ENCODE measurements at regions not wholly inside any gene's neighbourhood (a gene's known extent, or its start where the extent isn't known, plus 50 kb on each side); places are given as distances from the start of the nearest gene placed in this dataset.
"Not testable (repeated sequence)": the region's sequence is repeated elsewhere in the genome, so short reads cannot be mapped to it uniquely, and the experiment has no call there.

GRCh38 chr2:239641904-239642303 lies 241.1 kb upstream of the HDAC4 start:
- not testable (repeated sequence) for TF ChIP-seq CTCF, POLR2A (IDR thresholded peaks at IDR 0.05)
